ENCODE measurements at regions not wholly inside any gene's neighbourhood (a gene's known extent, or its start where the extent isn't known, plus 50 kb on each side); places are given as distances from the start of the nearest gene placed in this dataset.

DNA sequence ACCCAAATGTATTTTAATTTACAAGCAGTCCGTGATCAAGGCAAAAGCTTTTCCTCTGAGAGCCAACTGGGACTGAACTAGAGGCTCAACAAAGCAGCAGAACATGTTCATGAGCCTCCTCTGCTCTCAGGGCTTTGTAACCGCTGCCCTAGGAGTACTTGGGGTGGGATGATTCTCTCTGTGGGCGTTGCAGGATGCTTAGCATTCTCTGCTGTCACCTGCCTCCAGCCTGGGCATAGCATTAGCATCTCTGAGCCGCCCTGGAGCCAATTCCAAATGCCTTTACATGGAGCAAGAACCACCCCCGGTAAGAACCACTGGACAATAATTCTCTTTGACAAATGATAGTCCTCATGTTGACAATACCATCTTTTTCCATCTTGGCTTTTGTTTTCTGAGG lies 237.6 kb upstream of the CDH4 start:
- Histone ChIP-seq H3K36me3 (ENCODE audit: control insufficient read depth in 2 of 4, insufficient read depth in 4 of 4, low read length in 3 of 4) (no peaks in the 10 kb centered on the region), H3K27me3 (replicated peaks in 1 of 4; ENCODE audit: control insufficient read depth in 3 of 4, extremely low read depth in 1 of 4, insufficient read depth in 3 of 4, low read length in 3 of 4) (peaks cover 0 to 8% (median 4%) of the 10 kb centered on the region in 4 experiments; a peak in 3 of 7 replicates), H3K4ac (replicated peaks; ENCODE audit: insufficient read length, low read depth, low read length) (no peak overlapping the region), H3K23ac (ENCODE audit: insufficient read length) (no peak overlapping the region), H4K91ac (replicated peaks; ENCODE audit: insufficient read length, low read length) (no peak overlapping the region), H2AFZ (ENCODE audit: low read length) (no peak overlapping the region), H3K14ac (ENCODE audit: insufficient read length) (no peak overlapping the region), H3K27ac (ENCODE audit: low read depth, low read length) (no peak overlapping the region), H2BK15ac (ENCODE audit: low read length) (no peak overlapping the region), H3K23me2 (ENCODE audit: low read depth, low read length) (peaks cover 2% of the 10 kb centered on the region), H3K9me3 (ENCODE audit: insufficient read depth in 2 of 2, low read depth in 1 of 2, low read length in 1 of 2) (peaks cover 4 to 7% of the 10 kb centered on the region in 2 experiments; a peak in 2 of 4 replicates), H2BK5ac (ENCODE audit: low read depth, low read length) (no peak overlapping the region), H3K4me2 (ENCODE audit: insufficient read depth in 1 of 2, low read depth in 2 of 2, low read length in 2 of 2) (no peak overlapping the region; a peak in 1 of 4 replicates), H3K4me3 (ENCODE audit: extremely low read depth in 1 of 4, insufficient read depth in 2 of 4, low read depth in 3 of 4, low read length in 4 of 4) (no peak overlapping the region), H3K18ac (ENCODE audit: extremely low read depth, low read length) (no peak overlapping the region), H4K8ac (ENCODE audit: extremely low read depth, insufficient read depth, low read length) (no peak overlapping the region), H3K79me2 (ENCODE audit: control insufficient read depth in 1 of 2, insufficient read depth in 2 of 2, low read length in 2 of 2) (peaks cover 0 to 2% of the 10 kb centered on the region in 2 experiments; a peak in 1 of 4 replicates), H3K4me1 (replicated peaks in 1 of 4; ENCODE audit: control insufficient read depth in 3 of 4, insufficient read depth in 4 of 4, low read length in 3 of 4) (no peaks in the 10 kb centered on the region; a peak in 1 of 7 replicates), H4K20me1 (replicated peaks in 1 of 2; ENCODE audit: control insufficient read depth in 1 of 2, insufficient read depth in 2 of 2, low read length in 2 of 2) (peaks cover 0 to 5% of the 10 kb centered on the region in 2 experiments), H2BK12ac (ENCODE audit: low read depth, low read length) (no peak overlapping the region), H3K79me1 (ENCODE audit: low read depth, low read length) (no peaks in the 10 kb centered on the region), H2AK5ac (ENCODE audit: low read depth, low read length) (no peak overlapping the region), H2BK120ac (replicated peaks; ENCODE audit: low read depth, low read length) (no peak overlapping the region), H4K5ac (ENCODE audit: insufficient read length, low read depth, low read length) (no peak overlapping the region), H3K56ac (replicated peaks; ENCODE audit: insufficient read length, low read depth, low read length) (no peak overlapping the region), H2BK20ac (ENCODE audit: low read length) (no peak overlapping the region), H3K9ac (replicated peaks in 1 of 4; ENCODE audit: extremely low read depth in 1 of 4, low read depth in 3 of 4, low read length in 3 of 4) (no peak overlapping the region)
- ChIA-PET POLR2A (ENCODE audit: partially characterized antibody) (no interaction called here), CTCF (ENCODE audit: partially characterized antibody) (no interaction called here)
- DNase-seq (ENCODE audit: low read depth in 1 of 2, low spot score in 2 of 2) (peak in 1 of 2 experiments; percentile 42), FAIRE-seq (no peak)
- no peak for TF ChIP-seq YY1 (IDR thresholded peaks at IDR 0.05; ENCODE audit: low read depth, low read length)
- peak; percentile 57; the same call in 1 of the 2 replicates for TF ChIP-seq TEAD4 (IDR thresholded peaks at IDR 0.05; ENCODE audit: low read depth, low read length)
- no peak for TF ChIP-seq RXRA (IDR thresholded peaks at IDR 0.05; ENCODE audit: insufficient read depth, low read depth, low read length)
- TF ChIP-seq POLR2AphosphoS5 (IDR thresholded peaks at IDR 0.05; ENCODE audit: low read depth, low read length): no peak
- no peak for TF ChIP-seq SRF (IDR thresholded peaks at IDR 0.05; ENCODE audit: low read depth, low read length)
- WGBS, 2 experiments (ENCODE audit: extremely low coverage in 1 of 2, insufficient coverage in 1 of 2, insufficient read length in 1 of 2, insufficient replicate concordance in 2 of 2, low coverage in 1 of 2, low lambda C conversion rate in 2 of 2, missing lambda C conversion rate in 1 of 2): 46% methylated on average over 5 of the region's 5 CpGs; no CpG with 5 or more reads in 1 of the 2 experiments

All from H1 (cell line).